ENCODE measurements at regions not wholly inside any gene's neighbourhood (a gene's known extent, or its start where the extent isn't known, plus 50 kb on each side); places are given as distances from the start of the nearest gene placed in this dataset.

DNA sequence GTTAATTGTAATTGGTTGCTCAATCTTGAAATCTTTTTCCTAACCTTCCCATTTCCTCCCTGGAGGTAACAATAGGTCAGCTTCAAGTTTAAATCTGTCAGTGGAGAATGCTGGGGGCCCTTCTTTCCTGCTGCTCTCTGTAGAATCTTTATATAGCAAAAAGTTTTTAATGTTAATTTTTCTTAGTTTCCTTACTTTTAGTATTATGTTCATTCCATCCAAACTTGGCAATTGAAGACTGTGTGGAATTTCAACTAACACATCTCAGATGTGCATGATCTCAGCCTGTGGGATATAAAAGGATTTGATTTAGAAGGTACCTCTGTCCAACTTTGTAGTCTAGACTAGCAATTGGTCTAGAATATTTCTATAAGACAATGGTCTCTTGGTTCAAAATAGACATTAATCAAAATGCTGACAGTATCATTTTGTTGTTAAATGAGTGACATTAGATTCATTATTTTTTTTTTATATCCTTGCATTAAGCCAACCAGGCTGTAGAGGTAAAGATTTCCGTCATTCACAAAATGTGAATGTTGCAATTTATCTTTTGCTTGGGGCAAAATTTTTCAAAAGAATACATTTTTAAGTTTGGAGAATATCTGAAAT, 100.4 kb upstream of the SEMA3A start:
- no peak overlapping the region for H2AFZ ChIP-seq (ENCODE audit: low read depth, low read length)
- no peak overlapping the region for H3K27ac ChIP-seq (ENCODE audit: low read length)
- no peak for TF ChIP-seq EZH2 (IDR thresholded peaks at IDR 0.05; ENCODE audit: borderline replicate concordance, low read depth, low read length, severe bottlenecking)
- TF ChIP-seq, protein P1, sequence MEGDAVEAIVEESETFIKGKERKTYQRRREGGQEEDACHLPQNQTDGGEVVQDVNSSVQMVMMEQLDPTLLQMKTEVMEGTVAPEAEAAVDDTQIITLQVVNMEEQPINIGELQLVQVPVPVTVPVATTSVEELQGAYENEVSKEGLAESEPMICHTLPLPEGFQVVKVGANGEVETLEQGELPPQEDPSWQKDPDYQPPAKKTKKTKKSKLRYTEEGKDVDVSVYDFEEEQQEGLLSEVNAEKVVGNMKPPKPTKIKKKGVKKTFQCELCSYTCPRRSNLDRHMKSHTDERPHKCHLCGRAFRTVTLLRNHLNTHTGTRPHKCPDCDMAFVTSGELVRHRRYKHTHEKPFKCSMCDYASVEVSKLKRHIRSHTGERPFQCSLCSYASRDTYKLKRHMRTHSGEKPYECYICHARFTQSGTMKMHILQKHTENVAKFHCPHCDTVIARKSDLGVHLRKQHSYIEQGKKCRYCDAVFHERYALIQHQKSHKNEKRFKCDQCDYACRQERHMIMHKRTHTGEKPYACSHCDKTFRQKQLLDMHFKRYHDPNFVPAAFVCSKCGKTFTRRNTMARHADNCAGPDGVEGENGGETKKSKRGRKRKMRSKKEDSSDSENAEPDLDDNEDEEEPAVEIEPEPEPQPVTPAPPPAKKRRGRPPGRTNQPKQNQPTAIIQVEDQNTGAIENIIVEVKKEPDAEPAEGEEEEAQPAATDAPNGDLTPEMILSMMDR (IDR thresholded peaks at IDR 0.05; ENCODE audit: borderline replicate concordance, extremely low read depth, low read length, poor library complexity, severe bottlenecking) = no peak
- no peaks in the 10 kb centered on the region for H3K9me3 ChIP-seq (ENCODE audit: insufficient read depth, low read length, severe bottlenecking)
- no peak overlapping the region for H3K4me2 ChIP-seq (ENCODE audit: insufficient read depth, low read length)
- H4K20me1 ChIP-seq (ENCODE audit: insufficient read depth, low read length) = no peaks in the 10 kb centered on the region
- H3K4me1 ChIP-seq (ENCODE audit: insufficient read depth, low read length) = no peaks in the 10 kb centered on the region
- ATAC-seq (ENCODE audit: insufficient read depth, low read depth) (no peak), DNase-seq (no peak)
- H3K79me2 ChIP-seq (ENCODE audit: insufficient read depth, low read length) = no peaks in the 10 kb centered on the region
- no peaks in the 10 kb centered on the region for H3K27me3 ChIP-seq (ENCODE audit: insufficient read depth, low read length, poor library complexity)
- no peak overlapping the region for H3K9ac ChIP-seq (ENCODE audit: low read depth, low read length)
- H3K36me3 ChIP-seq (ENCODE audit: insufficient read depth, low read length) = no peaks in the 10 kb centered on the region
- H3K4me3 ChIP-seq (ENCODE audit: low read depth in 1 of 2, low read length in 2 of 2) = no peak overlapping the region

DNA sequence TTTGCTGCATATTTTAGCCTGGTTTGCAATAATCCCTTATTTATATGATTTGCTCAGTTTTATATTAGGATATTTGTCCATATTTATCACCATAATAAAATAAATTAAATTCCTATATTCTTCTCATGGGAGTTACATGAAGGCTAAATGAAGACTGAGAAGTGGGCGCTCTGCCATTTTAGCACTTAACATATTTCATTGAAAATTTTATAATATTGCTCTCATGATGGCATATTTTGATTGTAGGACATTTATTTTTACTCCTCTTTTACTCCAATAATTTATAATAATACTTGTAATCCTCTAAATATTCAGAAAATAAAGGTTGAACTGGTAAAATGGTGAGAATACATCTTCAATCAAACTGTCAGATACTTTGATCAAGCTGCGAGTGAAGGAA, 99.8 kb upstream of the SEMA3A start:
- Histone ChIP-seq H3K9me3 (ENCODE audit: insufficient read depth, low read length, severe bottlenecking) (no peaks in the 10 kb centered on the region), H3K36me3 (ENCODE audit: insufficient read depth, low read length) (no peaks in the 10 kb centered on the region), H3K4me1 (ENCODE audit: insufficient read depth, low read length) (no peaks in the 10 kb centered on the region), H3K4me3 (ENCODE audit: low read depth in 1 of 2, low read length in 2 of 2) (no peak overlapping the region), H4K20me1 (ENCODE audit: insufficient read depth, low read length) (no peaks in the 10 kb centered on the region), H3K4me2 (ENCODE audit: insufficient read depth, low read length) (no peak overlapping the region), H3K79me2 (ENCODE audit: insufficient read depth, low read length) (no peaks in the 10 kb centered on the region), H3K27ac (ENCODE audit: low read length) (no peak overlapping the region), H2AFZ (ENCODE audit: low read depth, low read length) (no peak overlapping the region), H3K27me3 (ENCODE audit: insufficient read depth, low read length, poor library complexity) (no peaks in the 10 kb centered on the region), H3K9ac (ENCODE audit: low read depth, low read length) (no peak overlapping the region)
- DNase-seq (no peak), ATAC-seq (ENCODE audit: insufficient read depth, low read depth) (no peak)
- TF ChIP-seq, protein P1 (IDR thresholded peaks at IDR 0.05; ENCODE audit: borderline replicate concordance, extremely low read depth, low read length, poor library complexity, severe bottlenecking) = no peak
- TF ChIP-seq EZH2 (IDR thresholded peaks at IDR 0.05; ENCODE audit: borderline replicate concordance, low read depth, low read length, severe bottlenecking) = no peak

DNA sequence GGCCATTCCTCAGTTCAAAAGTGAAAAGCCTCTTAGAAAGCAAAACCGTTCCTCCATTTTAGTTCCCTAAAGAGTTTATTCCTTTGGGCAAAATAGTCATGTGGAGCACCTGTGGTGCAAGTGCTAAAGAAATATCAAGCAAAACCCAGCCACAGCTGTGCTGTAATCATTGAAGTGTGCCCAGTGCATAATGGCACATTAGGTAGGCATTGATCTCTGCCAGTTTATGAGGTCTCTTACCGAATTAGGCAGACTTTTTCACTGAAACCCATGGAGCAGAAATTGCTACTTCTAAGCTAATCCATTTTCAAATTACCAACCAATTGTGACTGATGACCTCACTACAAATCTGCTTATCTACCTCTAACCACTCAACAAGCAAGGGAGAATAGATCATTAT, 97.2 kb upstream of the SEMA3A start:
- H3K27me3 ChIP-seq (ENCODE audit: insufficient read depth, low read length, poor library complexity) = no peaks in the 10 kb centered on the region
- ATAC-seq (ENCODE audit: insufficient read depth, low read depth) = no peak
- no peaks in the 10 kb centered on the region for H3K9me3 ChIP-seq (ENCODE audit: insufficient read depth, low read length, severe bottlenecking)
- H3K4me2 ChIP-seq (ENCODE audit: insufficient read depth, low read length) = no peak overlapping the region
- H3K4me3 ChIP-seq (ENCODE audit: low read depth in 1 of 2, low read length in 2 of 2) = no peak overlapping the region
- H4K20me1 ChIP-seq (ENCODE audit: insufficient read depth, low read length) = no peaks in the 10 kb centered on the region
- H3K4me1 ChIP-seq (ENCODE audit: insufficient read depth, low read length) = no peaks in the 10 kb centered on the region
- TF ChIP-seq, protein P1 (IDR thresholded peaks at IDR 0.05; ENCODE audit: borderline replicate concordance, extremely low read depth, low read length, poor library complexity, severe bottlenecking) = no peak
- TF ChIP-seq EZH2 (IDR thresholded peaks at IDR 0.05; ENCODE audit: borderline replicate concordance, low read depth, low read length, severe bottlenecking) = no peak
- no peak overlapping the region for H3K9ac ChIP-seq (ENCODE audit: low read depth, low read length)
- no peak overlapping the region for H2AFZ ChIP-seq (ENCODE audit: low read depth, low read length)
- H3K27ac ChIP-seq (ENCODE audit: low read length) = no peak overlapping the region
- no peaks in the 10 kb centered on the region for H3K79me2 ChIP-seq (ENCODE audit: insufficient read depth, low read length)
- DNase-seq = no peak
- H3K36me3 ChIP-seq (ENCODE audit: insufficient read depth, low read length) = no peaks in the 10 kb centered on the region

Data from DND-41 (cell line).